ENCODE measurements at regions not wholly inside any gene's neighbourhood (a gene's known extent, or its start where the extent isn't known, plus 50 kb on each side); places are given as distances from the start of the nearest gene placed in this dataset.

GRCh38 chr21:41037212-41037611, 130.7 kb upstream of the BACE2 start:
- H3K79me2 ChIP-seq (ENCODE audit: insufficient read depth, low read length) = no peaks in the 10 kb centered on the region
- H3K4me3 ChIP-seq (ENCODE audit: low read depth, low read length, poor library complexity, severe bottlenecking) = no peak overlapping the region
- H3K27me3 ChIP-seq (ENCODE audit: insufficient read depth, low read length) = no peaks in the 10 kb centered on the region
- no peaks in the 10 kb centered on the region for H3K9me2 ChIP-seq (ENCODE audit: low read depth, low read length)
- H3K4me2 ChIP-seq (ENCODE audit: low read length) = no peak overlapping the region
- no peak overlapping the region for H3K9ac ChIP-seq (ENCODE audit: low read length)
- H3K4me1 ChIP-seq (ENCODE audit: insufficient read depth, low read length, severe bottlenecking) = no peaks in the 10 kb centered on the region
- no peaks in the 10 kb centered on the region for H3F3A ChIP-seq (ENCODE audit: insufficient read depth, low read length)
- no peak overlapping the region for H2AFZ ChIP-seq (ENCODE audit: low read length)
- no peaks in the 10 kb centered on the region for H3K36me3 ChIP-seq (ENCODE audit: insufficient read depth, low read length)
- TF ChIP-seq CTCF (IDR thresholded peaks at IDR 0.05; ENCODE audit: low read length) (no peak), EZH2 (IDR thresholded peaks at IDR 0.05; ENCODE audit: borderline replicate concordance, low read length) (no peak)
- no peak overlapping the region for H3K27ac ChIP-seq (ENCODE audit: low read depth, low read length, poor library complexity, severe bottlenecking)
- H4K20me1 ChIP-seq (ENCODE audit: insufficient read depth, low read length) = no peaks in the 10 kb centered on the region
- no peaks in the 10 kb centered on the region for H3K9me3 ChIP-seq (ENCODE audit: low read length)

GRCh38 chr21:41037936-41038335, 130.0 kb upstream of the BACE2 start:
- Histone ChIP-seq H3F3A (ENCODE audit: insufficient read depth, low read length) (no peaks in the 10 kb centered on the region), H3K36me3 (ENCODE audit: insufficient read depth, low read length) (no peaks in the 10 kb centered on the region), H3K9ac (ENCODE audit: low read length) (no peak overlapping the region), H3K9me3 (ENCODE audit: low read length) (no peaks in the 10 kb centered on the region), H3K9me2 (ENCODE audit: low read depth, low read length) (no peaks in the 10 kb centered on the region), H3K27me3 (ENCODE audit: insufficient read depth, low read length) (no peaks in the 10 kb centered on the region), H3K4me1 (ENCODE audit: insufficient read depth, low read length, severe bottlenecking) (no peaks in the 10 kb centered on the region), H2AFZ (ENCODE audit: low read length) (no peak overlapping the region), H3K4me3 (ENCODE audit: low read depth, low read length, poor library complexity, severe bottlenecking) (no peak overlapping the region), H4K20me1 (ENCODE audit: insufficient read depth, low read length) (no peaks in the 10 kb centered on the region), H3K4me2 (ENCODE audit: low read length) (no peak overlapping the region), H3K79me2 (ENCODE audit: insufficient read depth, low read length) (no peaks in the 10 kb centered on the region), H3K27ac (ENCODE audit: low read depth, low read length, poor library complexity, severe bottlenecking) (no peak overlapping the region)
- TF ChIP-seq CTCF (IDR thresholded peaks at IDR 0.05; ENCODE audit: low read length) = no peak
- no peak for TF ChIP-seq EZH2 (IDR thresholded peaks at IDR 0.05; ENCODE audit: borderline replicate concordance, low read length)

GRCh38 chr21:41043014-41043413, 124.9 kb upstream of the BACE2 start:
- no peaks in the 10 kb centered on the region for H3K9me3 ChIP-seq (ENCODE audit: low read length)
- no peaks in the 10 kb centered on the region for H3F3A ChIP-seq (ENCODE audit: insufficient read depth, low read length)

More at GRCh38 chr21:41043014-41043413, 124.9 kb upstream of the BACE2 start:
- H3K4me2 ChIP-seq (ENCODE audit: low read length) = no peak overlapping the region
- no peak overlapping the region for H3K4me3 ChIP-seq (ENCODE audit: low read depth, low read length, poor library complexity, severe bottlenecking)
- H3K27ac ChIP-seq (ENCODE audit: low read depth, low read length, poor library complexity, severe bottlenecking) = no peak overlapping the region
- H4K20me1 ChIP-seq (ENCODE audit: insufficient read depth, low read length) = no peaks in the 10 kb centered on the region
- H3K9me2 ChIP-seq (ENCODE audit: low read depth, low read length) = no peaks in the 10 kb centered on the region
- no peaks in the 10 kb centered on the region for H3K79me2 ChIP-seq (ENCODE audit: insufficient read depth, low read length)
- no peak overlapping the region for H2AFZ ChIP-seq (ENCODE audit: low read length)
- no peak overlapping the region for H3K9ac ChIP-seq (ENCODE audit: low read length)
- H3K27me3 ChIP-seq (ENCODE audit: insufficient read depth, low read length) = 0 out of 2 replicates have a peak, but pooled peaks cover 6% of the 10 kb centered on the region
- TF ChIP-seq CTCF (IDR thresholded peaks at IDR 0.05; ENCODE audit: low read length) (peak; percentile 33; the same call in 1 of the 2 replicates), EZH2 (IDR thresholded peaks at IDR 0.05; ENCODE audit: borderline replicate concordance, low read length) (no peak)
- H3K36me3 ChIP-seq (ENCODE audit: insufficient read depth, low read length) = no peaks in the 10 kb centered on the region
- no peaks in the 10 kb centered on the region for H3K4me1 ChIP-seq (ENCODE audit: insufficient read depth, low read length, severe bottlenecking)
